H7 (cell line): ENCODE measurements at regions not wholly inside any gene's neighbourhood (a gene's known extent, or its start where the extent isn't known, plus 50 kb on each side); places are given as distances from the start of the nearest gene placed in this dataset.
"Not testable (repeated sequence)": the region's sequence is repeated elsewhere in the genome, so short reads cannot be mapped to it uniquely, and the experiment has no call there.

Experiments used
- DNase-seq: peaks from one replicate; pipeline ENCODE4 v3.0.0; 2012
- H3K27me3 ChIP-seq: 2 replicates; pipeline ENCODE4 v1.6.0; 2011; ENCODE audit warnings: mild to moderate bottlenecking, low read length; ENCODE audit not compliant: control insufficient read depth, insufficient read depth
- H3K36me3 ChIP-seq: replicated peaks from 2 replicates; pipeline ENCODE4 v1.5.1; 2011; ENCODE audit warnings: low read length; ENCODE audit not compliant: control insufficient read depth, insufficient read depth
- H3K4me3 ChIP-seq: 2 replicates; pipeline ENCODE4 v1.5.1; 2011; ENCODE audit warnings: low read depth, mild to moderate bottlenecking, control low read depth, low read length, moderate library complexity; ENCODE audit not compliant: insufficient read depth

- H3K27me3 ChIP-seq, DNase-seq, H3K36me3 ChIP-seq, H3K4me3 ChIP-seq: not testable (repeated sequence)
Observed at GRCh38 chr2:87500421-87500820, 247.5 kb upstream of the PLGLB2 start.

DNA sequence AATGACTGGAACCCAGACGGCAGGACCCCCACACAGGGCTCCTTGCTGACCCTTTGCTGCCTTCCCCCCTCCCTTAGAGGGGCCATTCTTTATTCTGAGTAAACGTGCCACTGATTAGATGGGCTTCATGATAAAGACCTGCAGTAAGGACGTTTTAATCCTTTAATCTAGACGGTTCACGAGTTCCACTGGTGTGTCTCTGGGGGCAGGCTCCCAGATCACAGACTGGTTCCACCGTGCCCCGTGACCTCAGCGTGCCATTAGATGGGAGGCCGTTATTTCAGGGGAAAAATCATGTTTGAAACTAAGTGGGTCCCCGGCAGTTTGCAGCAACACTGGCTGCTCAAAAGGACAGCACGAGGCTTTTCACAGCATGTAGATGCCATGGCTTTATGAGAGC, 246.9 kb upstream of the PLGLB2 start:
- not testable (repeated sequence) for H3K27me3 ChIP-seq, H3K4me3 ChIP-seq, DNase-seq, H3K36me3 ChIP-seq

DNA sequence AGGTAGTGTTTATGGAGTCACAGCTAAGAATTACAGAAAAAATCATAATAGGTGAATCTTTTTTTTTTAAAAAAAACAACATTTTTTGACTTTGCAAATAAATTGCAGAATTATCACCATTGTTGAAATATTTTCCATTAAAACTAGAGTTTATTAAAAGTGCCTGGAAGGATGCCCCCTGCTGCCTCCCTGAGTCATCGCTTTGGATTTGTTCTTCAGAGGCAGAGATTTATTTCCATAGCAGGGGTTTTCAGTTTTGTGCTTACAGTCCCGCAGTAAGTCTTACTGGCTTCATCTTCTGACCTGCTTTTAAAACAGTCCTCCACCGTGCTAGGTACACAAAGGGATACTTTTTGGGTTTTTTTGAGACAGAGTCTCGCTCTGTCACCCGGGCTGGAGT, 244.9 kb upstream of the PLGLB2 start:
- H3K27me3 ChIP-seq, H3K36me3 ChIP-seq, DNase-seq, H3K4me3 ChIP-seq: not testable (repeated sequence)

GRCh38 chr2:87505239-87505638, 242.6 kb upstream of the PLGLB2 start:
- not testable (repeated sequence) for H3K4me3 ChIP-seq, DNase-seq, H3K36me3 ChIP-seq

GRCh38 chr2:87505909-87506308, 242.0 kb upstream of the PLGLB2 start:
- not testable (repeated sequence) for DNase-seq, H3K36me3 ChIP-seq, H3K4me3 ChIP-seq, H3K27me3 ChIP-seq

More at GRCh38 chr2:87505239-87505638, 242.6 kb upstream of the PLGLB2 start:
- H3K27me3 ChIP-seq: not testable (repeated sequence)

- H3K36me3 ChIP-seq, DNase-seq, H3K4me3 ChIP-seq, H3K27me3 ChIP-seq: not testable (repeated sequence)
Observed at GRCh38 chr2:87507378-87508348, 240.2 kb upstream of the PLGLB2 start.

DNA sequence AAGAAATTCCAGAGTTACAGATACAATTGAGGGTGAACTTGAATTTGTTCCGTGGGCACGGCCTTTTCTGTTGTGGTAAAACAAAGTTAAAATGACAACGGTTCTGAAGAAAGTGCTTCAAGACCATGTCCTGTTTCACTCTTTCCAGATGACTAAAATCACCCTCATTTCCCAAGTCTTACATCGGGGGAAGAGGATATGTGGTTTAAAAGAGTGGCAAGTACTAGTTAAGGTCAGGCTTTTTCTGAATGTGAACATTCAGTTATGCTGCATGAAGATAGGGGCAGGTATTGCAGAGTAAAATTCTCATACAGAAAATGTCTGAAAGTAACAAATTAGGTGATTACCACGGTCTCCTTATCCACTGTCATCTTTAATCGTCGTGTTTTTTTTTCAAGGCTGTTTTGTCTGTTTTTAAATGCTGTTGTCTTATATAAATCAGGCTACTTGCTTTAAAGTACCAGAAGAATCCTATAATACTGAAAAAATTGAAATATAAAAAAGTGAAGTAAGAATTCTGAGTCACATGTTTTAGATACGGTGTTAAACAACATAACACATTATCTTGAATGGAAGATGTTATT, 236.6 kb upstream of the PLGLB2 start:
- H3K4me3 ChIP-seq, DNase-seq, H3K36me3 ChIP-seq, H3K27me3 ChIP-seq: not testable (repeated sequence)

DNA sequence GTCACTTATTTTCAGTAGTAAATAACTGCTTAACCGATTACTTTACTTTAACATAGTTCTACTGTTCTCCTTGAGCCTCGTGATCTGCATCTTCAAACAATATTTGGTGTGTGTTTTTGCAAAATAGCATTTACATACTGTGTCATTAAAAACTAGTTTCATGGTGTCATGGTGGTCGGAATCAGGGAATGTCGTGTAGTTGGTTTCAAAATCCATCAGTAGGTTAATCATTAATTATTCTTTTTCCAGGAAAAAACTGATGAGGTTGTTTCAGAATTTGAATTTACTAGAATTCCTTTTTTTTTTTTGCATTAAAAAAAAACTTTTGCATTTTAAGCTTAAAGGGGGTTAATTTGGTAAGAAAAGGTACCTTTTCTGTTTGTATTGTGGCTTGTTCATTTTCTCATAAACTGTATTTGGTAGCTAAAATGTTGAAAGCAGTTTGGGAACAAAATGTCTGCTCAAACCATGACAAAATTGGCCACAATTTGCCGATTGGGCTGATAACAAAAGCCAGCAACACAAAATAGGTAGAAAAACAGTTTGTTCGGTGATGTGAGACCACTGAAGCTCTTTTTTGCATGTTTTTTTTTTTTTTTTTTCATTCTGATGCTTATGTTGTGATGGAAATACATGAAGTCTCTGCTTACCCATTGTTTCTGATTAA, 234.9 kb upstream of the PLGLB2 start:
- not testable (repeated sequence) for H3K36me3 ChIP-seq, DNase-seq, H3K4me3 ChIP-seq, H3K27me3 ChIP-seq

- DNase-seq, H3K27me3 ChIP-seq, H3K36me3 ChIP-seq, H3K4me3 ChIP-seq: not testable (repeated sequence)
Observed at GRCh38 chr2:87514034-87514433, 233.9 kb upstream of the PLGLB2 start.

DNA sequence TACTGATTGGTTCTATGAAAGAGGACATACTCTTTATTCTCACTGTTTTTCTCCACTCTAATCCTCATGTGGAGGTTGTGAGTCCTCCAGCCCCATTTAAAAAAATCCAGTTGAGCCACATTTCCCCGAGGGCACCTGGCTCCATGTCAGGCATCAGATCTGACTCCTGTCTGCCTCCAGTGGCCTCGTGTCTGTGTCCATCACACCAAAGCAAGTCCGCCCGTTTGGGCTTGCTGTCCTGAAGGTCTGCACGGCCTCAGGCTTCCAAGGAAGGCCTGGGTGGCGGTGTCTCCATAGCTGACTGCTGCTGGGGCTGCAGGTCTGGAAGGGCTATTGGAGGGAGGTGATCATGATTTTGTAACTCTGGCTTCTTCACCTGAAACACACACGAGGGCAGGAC, 233.4 kb upstream of the PLGLB2 start:
- not testable (repeated sequence) for H3K27me3 ChIP-seq, H3K4me3 ChIP-seq, DNase-seq, H3K36me3 ChIP-seq

GRCh38 chr2:87515226-87515625, 232.7 kb upstream of the PLGLB2 start:
- not testable (repeated sequence) for DNase-seq, H3K27me3 ChIP-seq, H3K36me3 ChIP-seq, H3K4me3 ChIP-seq

DNA sequence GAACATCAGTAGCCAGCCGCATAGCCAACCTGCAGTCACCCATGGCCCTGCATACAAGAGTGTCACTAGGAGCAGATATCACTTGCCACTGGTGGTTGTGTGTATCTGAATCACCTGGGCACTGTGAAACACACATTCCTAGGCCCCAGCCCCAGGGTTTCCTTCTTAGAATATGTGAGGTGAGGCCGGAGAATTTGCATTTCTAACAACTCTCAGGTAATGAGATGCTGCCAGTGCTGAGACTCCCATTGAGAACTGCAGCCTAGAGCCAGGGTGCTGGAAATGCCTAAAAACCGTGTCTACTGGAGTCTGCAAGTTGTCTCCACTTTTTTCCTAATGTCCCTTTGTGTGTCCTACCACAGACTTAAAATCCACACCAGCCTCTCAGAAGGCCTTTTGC, 232.0 kb upstream of the PLGLB2 start:
- not testable (repeated sequence) for DNase-seq, H3K36me3 ChIP-seq, H3K4me3 ChIP-seq, H3K27me3 ChIP-seq

DNA sequence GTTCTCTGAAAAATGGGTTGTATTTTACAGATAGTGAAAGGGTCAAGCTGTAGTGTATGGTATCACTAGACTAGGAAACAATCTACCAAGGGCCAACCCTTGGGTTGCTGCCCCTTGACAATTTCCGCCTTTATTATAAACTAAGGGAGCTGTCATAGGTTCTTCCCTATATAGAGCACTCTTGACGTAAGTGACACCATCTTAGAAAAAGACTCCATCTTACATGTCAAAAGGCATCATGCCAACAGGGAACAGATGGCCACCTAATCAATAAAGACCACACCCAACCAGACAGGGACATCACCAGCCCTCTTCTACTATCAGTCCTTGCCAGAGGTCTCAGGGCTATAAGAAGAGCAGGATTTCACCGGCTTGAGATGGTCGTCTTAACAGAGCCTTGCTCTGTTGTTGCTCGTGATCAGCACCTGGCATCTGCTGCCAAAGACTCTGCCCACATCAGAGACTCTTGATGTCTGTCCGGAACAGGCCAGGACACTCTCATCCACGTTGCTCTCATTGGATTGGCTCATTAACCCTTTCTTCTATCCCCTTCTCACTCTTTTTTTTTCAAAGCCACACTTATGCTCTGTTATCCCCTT, 231.4 kb upstream of the PLGLB2 start:
- not testable (repeated sequence) for H3K4me3 ChIP-seq, H3K36me3 ChIP-seq, H3K27me3 ChIP-seq, DNase-seq

DNA sequence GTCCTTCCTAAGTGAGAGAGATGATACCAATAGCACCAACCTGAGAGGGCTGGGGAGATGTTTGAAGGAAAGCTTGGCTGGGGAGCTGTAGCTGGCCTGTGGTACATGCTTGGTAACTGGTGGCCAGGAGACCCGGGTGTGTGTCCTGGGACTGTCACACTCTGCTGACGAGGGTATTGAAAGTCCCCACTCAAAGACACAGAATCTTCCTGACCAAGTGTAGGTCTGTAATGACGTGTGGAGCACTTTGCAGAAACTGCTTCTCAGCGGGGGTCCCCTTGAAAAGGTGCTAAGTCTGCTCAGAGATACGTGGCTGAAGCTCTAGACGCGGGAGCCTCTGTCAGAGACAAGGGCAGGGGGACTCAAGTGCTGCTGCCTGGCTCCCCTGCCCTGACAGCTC, 230.4 kb upstream of the PLGLB2 start:
- not testable (repeated sequence) for DNase-seq, H3K27me3 ChIP-seq, H3K4me3 ChIP-seq, H3K36me3 ChIP-seq
